GM18511 (cell line): ENCODE measurements at regions not wholly inside any gene's neighbourhood (a gene's known extent, or its start where the extent isn't known, plus 50 kb on each side); places are given as distances from the start of the nearest gene placed in this dataset.

Experiments used
- ATAC-seq: cut with Tn5 transposase; IDR thresholded peaks from one replicate; pipeline ENCODE4 v1.9.1; 2021; ENCODE audit warnings: mild to moderate bottlenecking, moderate library complexity; ENCODE audit not compliant: unreplicated experiment

- no peak for ATAC-seq
These were observed 116.7 kb downstream of the EDEM1 start for GRCh38 chr3:5304188-5304587.

DNA sequence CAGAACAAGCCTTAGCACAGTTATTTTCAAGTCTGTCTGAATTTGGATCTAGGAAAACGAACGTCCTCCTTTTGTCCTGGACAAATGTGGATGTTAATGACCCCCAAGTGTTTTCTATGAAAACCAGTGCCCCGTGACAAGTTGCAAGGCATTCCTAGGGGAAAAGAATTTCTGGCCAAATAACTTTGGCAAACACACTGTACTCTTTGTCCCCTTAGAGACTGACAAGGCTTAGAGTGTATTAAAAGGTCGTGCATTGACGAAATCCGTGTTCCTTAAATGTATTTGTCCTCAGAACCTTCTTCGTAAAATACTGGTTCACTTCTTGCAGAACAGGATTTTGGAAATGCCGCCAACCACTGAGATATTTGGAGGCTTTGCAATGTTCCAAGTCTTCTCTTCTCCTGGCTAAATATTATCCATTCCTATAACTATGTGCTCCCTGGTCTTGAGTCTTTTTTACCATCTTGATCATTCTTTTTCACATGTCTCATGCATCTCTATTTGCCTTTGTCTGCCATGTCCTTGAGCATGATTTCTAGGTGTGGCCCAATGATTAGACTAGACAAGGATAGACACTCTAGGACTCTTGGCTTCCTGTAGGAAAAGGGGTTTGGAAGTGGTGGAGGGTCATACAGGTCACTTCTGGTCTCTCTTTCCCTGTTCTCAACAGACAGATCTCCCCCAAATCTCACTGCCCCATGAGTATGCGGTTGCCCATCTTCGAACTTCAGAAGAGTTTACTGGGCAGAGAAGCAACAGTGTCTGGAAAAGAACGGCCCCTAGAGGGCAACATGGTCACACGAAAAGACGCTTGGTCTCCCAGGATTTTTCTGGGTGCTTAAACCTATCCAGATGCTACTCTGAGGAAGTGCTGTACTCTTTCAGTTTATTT is 117.5 kb downstream of the EDEM1 start:
- ATAC-seq: peak; percentile 95

DNA sequence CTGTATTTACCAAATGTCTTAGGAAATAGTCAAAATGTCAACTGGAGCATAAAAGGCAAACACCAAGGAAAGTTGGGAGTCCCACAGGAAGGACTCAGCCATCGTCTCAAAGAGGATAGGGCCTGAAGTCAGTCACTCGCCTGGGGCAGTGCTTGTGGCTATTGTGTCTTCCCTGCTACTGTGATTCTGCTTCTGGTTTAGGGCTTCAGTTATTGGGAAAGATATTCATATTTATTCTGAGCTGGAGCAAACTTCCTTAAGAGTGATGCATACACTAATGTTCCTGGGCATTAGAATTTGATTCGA is 118.1 kb downstream of the EDEM1 start:
- ATAC-seq: peak; percentile 13

DNA sequence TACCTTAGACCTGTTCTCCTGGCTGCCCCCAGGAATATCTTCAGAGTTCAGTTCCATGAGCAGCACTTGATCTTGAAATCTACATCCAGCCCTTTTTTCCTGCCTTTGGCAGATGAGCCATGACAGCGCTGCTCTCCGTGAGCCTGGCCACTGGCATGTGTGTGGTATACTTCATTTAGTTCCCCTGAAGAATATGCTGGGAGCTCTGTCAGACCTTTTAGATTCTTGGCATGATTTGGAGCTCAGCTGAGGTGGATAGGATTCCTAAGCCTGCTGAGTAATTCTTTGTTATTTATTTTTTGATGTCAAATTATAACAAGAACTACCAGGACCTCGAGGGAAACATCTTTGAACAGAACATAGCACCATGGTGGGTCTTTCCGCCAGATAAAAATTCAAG is 121.7 kb downstream of the EDEM1 start:
- no peak for ATAC-seq

GRCh38 chr3:5309602-5310001 is 122.1 kb downstream of the EDEM1 start:
- no peak for ATAC-seq

DNA sequence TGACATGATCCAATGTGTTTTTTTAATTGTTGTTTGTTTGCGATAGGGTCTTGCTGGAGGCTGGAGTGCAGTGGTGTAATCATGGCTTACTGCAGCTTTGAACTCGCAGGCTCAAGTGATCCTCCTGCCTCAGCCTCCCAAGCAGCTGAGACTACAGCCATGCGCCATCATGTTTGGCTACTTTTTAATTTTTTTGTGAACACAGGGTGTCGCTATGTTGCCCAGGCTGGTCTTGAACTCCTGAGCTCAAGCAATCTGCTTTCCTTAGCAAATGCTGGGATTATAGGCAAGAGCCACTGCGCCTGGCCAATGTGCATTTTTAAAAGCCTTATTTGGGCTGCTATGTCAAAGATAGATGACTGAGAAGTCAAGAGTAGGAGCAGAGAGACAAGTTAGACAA is 123.0 kb downstream of the EDEM1 start:
- ATAC-seq: no peak

- ATAC-seq: no peak
These were observed 124.8 kb downstream of the EDEM1 start for GRCh38 chr3:5312290-5312689.

DNA sequence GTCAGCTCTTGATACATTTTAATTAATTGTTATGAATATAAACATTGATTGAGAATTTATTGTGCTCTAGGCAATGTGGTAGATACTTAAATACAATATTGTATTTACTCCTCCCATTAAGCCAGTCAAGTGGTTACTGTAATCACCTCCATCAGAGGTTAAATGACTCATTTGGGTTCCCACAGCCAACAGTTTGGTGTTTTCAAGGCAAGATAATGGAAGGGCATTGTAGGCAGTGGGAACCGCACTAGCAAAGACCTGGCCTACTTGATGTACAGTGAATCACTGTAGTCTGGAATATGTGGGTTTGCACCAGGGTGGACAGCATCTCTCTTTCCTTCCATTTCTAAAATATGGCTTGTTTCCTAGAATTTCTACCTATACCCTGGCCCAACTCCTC is 127.4 kb downstream of the EDEM1 start:
- no peak for ATAC-seq

- ATAC-seq: no peak
These were observed 130.1 kb downstream of the EDEM1 start for GRCh38 chr3:5317557-5317956.

DNA sequence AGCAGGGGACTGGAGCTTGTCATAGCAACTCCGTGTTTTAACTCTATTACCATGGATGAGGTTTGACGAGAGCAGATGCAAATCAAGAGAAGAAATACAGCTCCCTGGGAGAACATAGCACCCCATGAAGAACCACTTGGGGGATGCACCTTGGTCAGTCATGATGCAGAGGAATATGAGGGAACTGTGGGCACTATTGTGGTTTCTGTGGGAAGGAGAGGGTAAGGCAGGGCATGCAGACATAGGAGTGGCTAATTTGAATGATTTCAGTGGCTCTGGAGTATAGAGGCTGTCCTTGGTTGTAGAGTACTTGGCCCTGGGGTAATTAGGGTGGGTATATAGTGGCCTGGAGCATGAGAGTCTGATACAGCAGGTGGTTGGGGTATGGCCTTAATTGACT is 131.9 kb downstream of the EDEM1 start:
- ATAC-seq: no peak

DNA sequence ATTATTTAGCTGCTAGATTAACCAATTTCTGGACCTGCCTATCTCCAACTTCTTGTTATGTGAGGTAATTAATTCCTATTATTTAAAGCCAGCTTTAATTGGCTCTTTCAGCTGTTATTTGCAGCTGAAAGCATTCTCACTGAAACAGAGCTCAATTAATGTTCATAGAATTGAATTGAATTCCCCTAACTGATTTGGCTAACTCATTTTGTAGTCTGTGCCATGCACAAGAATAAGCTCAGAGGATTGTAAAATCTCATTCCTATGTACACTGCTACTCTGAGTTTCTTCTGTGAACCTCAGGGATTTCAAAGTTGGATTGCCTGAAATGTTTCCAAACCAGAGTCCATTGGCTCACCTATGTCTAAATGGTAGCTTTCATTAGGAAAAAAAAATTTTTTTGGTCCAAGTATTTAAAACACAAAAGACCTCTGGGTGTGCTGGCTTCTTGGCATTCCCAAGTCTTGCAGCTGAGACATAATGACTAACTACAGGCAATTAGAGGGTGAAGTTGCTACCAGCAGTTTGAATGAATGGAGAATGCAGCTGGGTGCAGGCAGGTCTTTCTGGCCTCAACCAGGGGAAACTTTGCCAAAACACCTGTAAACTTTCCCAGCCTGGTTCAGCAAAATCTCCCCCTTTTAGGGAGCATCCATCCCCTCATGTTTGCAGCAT is 134.3 kb downstream of the EDEM1 start:
- no peak for ATAC-seq

- no peak for ATAC-seq
These were observed 137.3 kb downstream of the EDEM1 start for GRCh38 chr3:5324780-5325179.

- no peak for ATAC-seq
These were observed 142.8 kb downstream of the EDEM1 start for GRCh38 chr3:5330152-5330810.

DNA sequence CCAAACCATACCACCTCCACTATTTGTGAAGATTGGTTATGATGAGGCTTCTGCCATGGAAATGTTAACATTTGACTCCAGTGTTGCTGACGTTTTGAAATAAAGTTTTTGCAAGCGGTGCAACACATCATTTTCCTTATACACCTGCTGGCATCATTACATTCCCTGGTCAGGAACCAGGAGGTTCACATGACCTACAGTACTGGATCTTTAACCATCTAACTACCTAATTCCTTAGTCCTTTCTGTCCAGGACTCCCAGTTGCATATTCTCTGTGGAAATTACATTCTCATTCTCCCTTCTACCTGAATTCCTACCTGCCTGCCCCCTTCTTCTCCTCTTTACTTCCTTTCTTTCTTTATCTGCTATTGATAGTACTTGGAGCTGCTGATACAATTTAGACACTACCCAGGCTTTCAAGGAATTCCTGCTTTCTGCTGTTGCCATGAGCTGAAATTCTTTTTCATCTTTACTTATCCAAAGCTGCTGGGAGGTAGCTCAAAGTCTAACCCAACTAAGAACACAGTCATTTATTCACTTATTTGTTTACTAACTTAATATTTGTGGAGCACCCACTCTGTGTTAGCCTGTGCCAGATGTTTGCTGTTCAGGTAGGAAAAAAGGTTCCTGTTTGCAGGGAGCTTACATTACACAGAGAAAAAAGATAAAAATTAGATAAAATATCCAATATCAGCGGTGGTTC is 144.2 kb downstream of the EDEM1 start:
- ATAC-seq: no peak

DNA sequence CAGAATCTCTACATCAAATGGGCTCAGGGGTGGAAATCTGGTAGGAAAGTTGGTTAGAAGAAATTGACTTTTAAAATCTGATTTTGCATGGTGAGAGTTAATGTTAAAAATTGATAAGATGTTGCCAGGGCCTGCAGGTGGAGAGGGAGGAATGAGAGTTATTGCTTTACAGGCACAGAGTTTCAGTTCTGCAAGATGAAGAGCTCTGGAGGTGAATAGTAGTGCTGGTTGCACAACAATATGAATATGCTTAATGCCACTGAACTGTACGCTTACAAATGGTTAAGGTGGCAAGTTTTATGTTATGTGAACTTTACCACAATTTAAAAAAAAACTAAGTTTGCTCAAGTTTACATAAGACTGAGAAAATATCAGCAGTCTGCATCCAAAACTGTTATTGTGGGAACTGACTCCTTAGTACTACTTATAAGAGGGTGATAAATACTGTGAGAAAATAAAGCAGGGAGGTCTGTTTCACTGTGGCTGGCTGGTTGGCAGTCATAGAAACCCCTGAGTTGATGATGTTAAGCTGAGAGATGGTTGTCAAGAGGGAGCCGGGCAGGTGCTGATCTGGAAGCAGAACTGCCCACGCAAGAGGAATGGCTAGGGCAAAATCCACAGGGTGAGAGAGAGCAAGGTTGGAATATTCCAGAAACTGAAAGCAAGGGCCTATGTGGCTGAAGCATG is 144.9 kb downstream of the EDEM1 start:
- peak; percentile 67 for ATAC-seq

- ATAC-seq: no peak
These were observed 152.5 kb downstream of the EDEM1 start for GRCh38 chr3:5339967-5340535.

DNA sequence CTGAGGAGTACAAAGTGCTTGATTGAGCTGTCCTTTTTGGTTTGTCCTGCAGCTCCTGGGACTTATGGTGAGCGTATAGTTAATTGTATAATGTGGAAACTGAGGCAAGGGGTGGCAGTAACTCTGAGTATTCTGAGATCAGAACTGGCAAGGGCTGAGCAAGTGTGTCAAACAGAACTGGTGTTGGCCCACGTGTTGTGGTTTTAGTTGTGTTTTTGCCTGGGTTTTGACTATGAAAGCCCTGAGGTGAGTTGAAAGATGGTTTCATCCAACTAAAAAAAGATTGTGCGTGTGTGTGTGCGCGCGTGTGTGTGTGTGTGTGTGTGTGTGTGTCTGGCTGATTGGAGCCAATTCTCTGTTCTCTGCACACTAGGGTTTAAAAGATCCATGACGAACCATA is 154.1 kb downstream of the EDEM1 start:
- no peak for ATAC-seq

GRCh38 chr3:5343459-5343858 is 156.0 kb downstream of the EDEM1 start:
- ATAC-seq: no peak

GRCh38 chr3:5344707-5345106 is 157.2 kb downstream of the EDEM1 start:
- no peak for ATAC-seq

- ATAC-seq: no peak
These were observed 160.0 kb downstream of the EDEM1 start for GRCh38 chr3:5347486-5347885.
